Adrenal gland (tissue), 9 donors: ENCODE measurements at regions not wholly inside any gene's neighbourhood (a gene's known extent, or its start where the extent isn't known, plus 50 kb on each side); places are given as distances from the start of the nearest gene placed in this dataset.

Experiments used
- DNase-seq, 7 donors: peaks; one replicate each; pipeline ENCODE4 v3.0.0-alpha.2; 2019 to 2020
- H3K27ac ChIP-seq, 5 donors: fragments of 200-600 bp; sonication (generic) in 4 of 5; 1 replicate in 3 of 5; 2 replicates in 2 of 5; pipeline versions ENCODE4 v1.5.1 to v1.8.0; 2016 to 2020; ENCODE audit warnings: mild to moderate bottlenecking in 1 of 5
- H3K27me3 ChIP-seq: fragments of 200-600 bp; 2 replicates; pipeline ENCODE4 v1.8.0; 2021
- H3K36me3 ChIP-seq, 2 donors: fragments of 200-600 bp; replicated peaks in 1 of 2; 1 replicate in 1 of 2; 2 replicates in 1 of 2; pipeline versions ENCODE4 v1.5.1 to v1.8.0; 2018 to 2022
- H3K4me1 ChIP-seq, 2 donors: fragments of 200-600 bp; replicated peaks in 1 of 2; 1 replicate in 1 of 2; 2 replicates in 1 of 2; pipeline versions ENCODE4 v1.5.1 to v1.8.0; 2018 to 2021
- H3K4me3 ChIP-seq, 4 donors: fragments of 200-600 bp; sonication (generic) in 3 of 4; one replicate each; pipeline ENCODE4 v1.5.1; 2016 to 2018
- H3K9me3 ChIP-seq, 3 donors: fragments of 200-600 bp; sonication (generic) in 1 of 3; replicated peaks in 1 of 3; 1 replicate in 2 of 3; 2 replicates in 1 of 3; pipeline versions ENCODE4 v1.5.1 to v1.8.0; 2016 to 2021
- CTCF ChIP-seq, 6 experiments: fragments of 450-650 bp in 4 of 6; fragments of 200-600 bp in 2 of 6; sonication (generic) in 1 of 6; IDR thresholded peaks; 1 replicate in 5 of 6; 2 replicates in 1 of 6; pipeline versions ENCODE4 v1.5.1 to v1.8.0; 2016 to 2021; ENCODE audit warnings: antibody characterized with exemption in 6 of 6, mild to moderate bottlenecking in 2 of 6, moderate library complexity in 1 of 6
- POLR2A ChIP-seq, 2 donors: fragments of 450-650 bp; IDR thresholded peaks; one replicate each; pipeline ENCODE4 v1.6.1; 2017; ENCODE audit warnings: antibody characterized with exemption in 2 of 2, mild to moderate bottlenecking in 2 of 2, moderate library complexity in 1 of 2
- WGBS, 4 donors: extraction: QIAGEN DNeasy Blood & Tissue Kit in 2 of 4; methylation state at CpG; one replicate each; pipeline versions ENCODE4 v1.1.5 to v1.1.7; 2013 to 2017; 5-methylcytosine and 5-hydroxymethylcytosine counted together
- intact Hi-C, 2 donors: fragments of 100-400 bp; cut with DNase I; formaldehyde crosslinking; loops; one replicate each; pipeline versions ENCODE4 v1.14.1 to v1.15.0; 2022 to 2023
- donor health status: healthy with polysubstance abuse.
- donor health status: Bipolar disorder and iron deficiency.
- donor health status: DM: yes; HTN: yes; CAD: no.
- donor health status: DM: no; HTN: no; CAD: no.
- donor health status: DM: no; HTN: no; CAD: no.

GRCh38 chr1:67942274-67942673 is 108.2 kb downstream of the DIRAS3 start:
- no peak for DNase-seq
- H3K4me1 ChIP-seq: peaks cover 0 to 7% of the 10 kb centered on the region in 2 donors

DNA sequence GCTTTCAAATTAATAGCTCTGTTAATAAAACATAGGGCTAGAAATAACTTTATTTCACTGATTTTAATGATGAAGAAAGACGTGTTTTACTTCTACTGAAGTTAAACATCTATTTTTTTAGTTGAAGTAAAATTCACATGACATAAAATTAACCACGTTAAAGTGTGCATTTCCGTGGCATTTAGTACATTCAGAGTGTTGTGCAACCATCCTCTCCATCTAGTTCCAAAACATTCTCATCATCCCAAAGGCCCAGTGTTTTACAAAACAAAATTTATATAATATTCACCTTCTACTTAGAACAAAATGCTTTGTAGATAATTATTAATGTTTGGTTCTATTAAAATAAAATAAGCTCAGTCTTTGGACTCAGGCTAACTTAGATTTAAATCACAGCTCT is 108.5 kb upstream of the GNG12 start:
- 70 to 84% (median 77%) methylated on average over 3 of the region's 3 CpGs for WGBS, 4 donors
- no peaks in the 10 kb centered on the region for H3K36me3 ChIP-seq
- H3K4me1 ChIP-seq: peaks cover 0 to 7% of the 10 kb centered on the region in 2 donors
- no peak for TF ChIP-seq CTCF (IDR thresholded peaks at IDR 0.05)
- no peak for TF ChIP-seq POLR2A (IDR thresholded peaks at IDR 0.05)
- intact Hi-C loops: no loop called here
- DNase-seq: no peak
- no peak overlapping the region for H3K4me3 ChIP-seq
- no peaks in the 10 kb centered on the region for H3K9me3 ChIP-seq
- H3K27me3 ChIP-seq: no peaks in the 10 kb centered on the region
- H3K27ac ChIP-seq: no peak overlapping the region

More at GRCh38 chr1:67942274-67942673, 108.2 kb downstream of the DIRAS3 start:
- Histone ChIP-seq H3K36me3 (no peaks in the 10 kb centered on the region), H3K4me3 (no peak overlapping the region), H3K9me3 (no peaks in the 10 kb centered on the region), H3K27ac (no peak overlapping the region), H3K27me3 (no peaks in the 10 kb centered on the region)
- intact Hi-C loops: no loop called here
- TF ChIP-seq POLR2A (IDR thresholded peaks at IDR 0.05): no peak
- no peak for TF ChIP-seq CTCF (IDR thresholded peaks at IDR 0.05)

DNA sequence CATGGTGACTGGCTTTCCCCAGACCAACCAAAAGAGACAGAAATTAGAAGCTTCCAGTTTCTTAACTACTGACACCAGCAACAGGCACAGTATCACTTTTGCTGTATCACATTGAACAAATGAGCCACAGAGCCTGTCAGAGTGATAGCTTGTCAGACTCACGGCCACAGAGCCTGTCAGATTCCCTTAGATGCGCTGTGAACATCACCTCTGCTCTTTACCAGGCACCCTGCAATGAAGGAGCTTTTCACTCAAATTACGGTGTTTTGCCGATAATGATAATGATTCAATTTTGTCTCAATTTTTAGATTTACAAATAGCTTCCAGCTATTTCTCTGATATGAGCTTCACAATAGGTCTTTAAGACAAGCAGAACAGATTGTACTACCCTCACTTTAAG is 107.9 kb upstream of the GNG12 start:
- TF ChIP-seq POLR2A (IDR thresholded peaks at IDR 0.05) (no peak), CTCF (IDR thresholded peaks at IDR 0.05) (no peak)
- no peaks in the 10 kb centered on the region for H3K9me3 ChIP-seq
- H3K4me3 ChIP-seq: no peak overlapping the region
- WGBS, 4 donors: 89 to 96% (median 93%) methylated on average over 4 of the region's 4 CpGs
- no peak overlapping the region for H3K27ac ChIP-seq
- H3K27me3 ChIP-seq: no peaks in the 10 kb centered on the region
- H3K4me1 ChIP-seq: peaks cover 0 to 6% of the 10 kb centered on the region in 2 donors
- intact Hi-C loops: no loop called here
- no peaks in the 10 kb centered on the region for H3K36me3 ChIP-seq
- no peak for DNase-seq

DNA sequence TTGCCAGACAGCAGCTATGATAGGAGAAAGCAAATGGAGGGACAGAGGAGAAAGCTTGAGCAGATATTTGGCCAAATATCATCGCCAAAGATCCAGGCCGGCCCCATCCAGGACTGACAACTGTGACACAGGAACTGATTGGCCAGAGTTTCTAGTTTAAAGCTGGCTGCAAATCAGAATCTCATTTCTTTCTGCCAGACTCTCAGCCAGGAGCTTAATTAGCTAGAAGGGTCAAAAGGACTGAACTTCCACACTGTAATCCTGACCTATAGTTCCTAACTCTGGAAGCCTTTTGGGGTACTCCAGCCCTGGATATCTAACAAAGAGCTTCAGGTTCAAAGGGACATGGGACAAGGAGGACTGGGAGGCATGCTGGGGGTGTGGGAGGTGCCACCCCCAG is 106.7 kb upstream of the GNG12 start:
- no peaks in the 10 kb centered on the region for H3K9me3 ChIP-seq
- H3K27me3 ChIP-seq: no peaks in the 10 kb centered on the region
- 77 to 94% (median 84%) methylated on average over 2 of the region's 2 CpGs for WGBS, 4 donors
- no peaks in the 10 kb centered on the region for H3K36me3 ChIP-seq
- intact Hi-C loops: no loop called here
- no peak overlapping the region for H3K4me3 ChIP-seq
- DNase-seq: no peak
- no peaks in the 10 kb centered on the region for H3K4me1 ChIP-seq
- TF ChIP-seq CTCF (IDR thresholded peaks at IDR 0.05): no peak
- no peak for TF ChIP-seq POLR2A (IDR thresholded peaks at IDR 0.05)
- no peak overlapping the region for H3K27ac ChIP-seq
